ENCODE measurements at regions not wholly inside any gene's neighbourhood (a gene's known extent, or its start where the extent isn't known, plus 50 kb on each side); places are given as distances from the start of the nearest gene placed in this dataset.

DNA sequence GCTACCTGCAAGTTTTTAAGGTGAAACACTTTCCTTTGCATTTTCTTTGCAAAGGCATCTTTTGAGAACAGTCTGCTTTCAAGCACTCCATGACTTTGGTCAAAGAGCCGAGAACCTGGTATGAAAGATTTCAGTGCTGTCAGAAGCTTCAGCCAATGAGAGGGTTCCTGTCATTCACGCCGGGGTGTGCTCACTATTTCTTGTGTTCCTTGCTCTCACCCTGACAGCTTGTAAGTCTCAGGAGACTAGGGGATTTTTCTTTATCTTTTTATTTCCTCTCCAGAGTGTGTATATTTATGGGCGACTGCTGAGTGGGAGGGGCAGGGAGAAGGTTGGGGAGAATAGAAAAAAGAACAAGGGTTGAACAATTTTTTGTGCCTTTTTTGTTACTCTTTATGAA is 334.0 kb downstream of the PSAT1 start:
- TF ChIP-seq, protein P1, sequence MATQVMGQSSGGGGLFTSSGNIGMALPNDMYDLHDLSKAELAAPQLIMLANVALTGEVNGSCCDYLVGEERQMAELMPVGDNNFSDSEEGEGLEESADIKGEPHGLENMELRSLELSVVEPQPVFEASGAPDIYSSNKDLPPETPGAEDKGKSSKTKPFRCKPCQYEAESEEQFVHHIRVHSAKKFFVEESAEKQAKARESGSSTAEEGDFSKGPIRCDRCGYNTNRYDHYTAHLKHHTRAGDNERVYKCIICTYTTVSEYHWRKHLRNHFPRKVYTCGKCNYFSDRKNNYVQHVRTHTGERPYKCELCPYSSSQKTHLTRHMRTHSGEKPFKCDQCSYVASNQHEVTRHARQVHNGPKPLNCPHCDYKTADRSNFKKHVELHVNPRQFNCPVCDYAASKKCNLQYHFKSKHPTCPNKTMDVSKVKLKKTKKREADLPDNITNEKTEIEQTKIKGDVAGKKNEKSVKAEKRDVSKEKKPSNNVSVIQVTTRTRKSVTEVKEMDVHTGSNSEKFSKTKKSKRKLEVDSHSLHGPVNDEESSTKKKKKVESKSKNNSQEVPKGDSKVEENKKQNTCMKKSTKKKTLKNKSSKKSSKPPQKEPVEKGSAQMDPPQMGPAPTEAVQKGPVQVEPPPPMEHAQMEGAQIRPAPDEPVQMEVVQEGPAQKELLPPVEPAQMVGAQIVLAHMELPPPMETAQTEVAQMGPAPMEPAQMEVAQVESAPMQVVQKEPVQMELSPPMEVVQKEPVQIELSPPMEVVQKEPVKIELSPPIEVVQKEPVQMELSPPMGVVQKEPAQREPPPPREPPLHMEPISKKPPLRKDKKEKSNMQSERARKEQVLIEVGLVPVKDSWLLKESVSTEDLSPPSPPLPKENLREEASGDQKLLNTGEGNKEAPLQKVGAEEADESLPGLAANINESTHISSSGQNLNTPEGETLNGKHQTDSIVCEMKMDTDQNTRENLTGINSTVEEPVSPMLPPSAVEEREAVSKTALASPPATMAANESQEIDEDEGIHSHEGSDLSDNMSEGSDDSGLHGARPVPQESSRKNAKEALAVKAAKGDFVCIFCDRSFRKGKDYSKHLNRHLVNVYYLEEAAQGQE (IDR thresholded peaks at IDR 0.05): no peak
- no peak for TF ChIP-seq RFX5 (IDR thresholded peaks at IDR 0.05)
- TF ChIP-seq, protein P2, sequence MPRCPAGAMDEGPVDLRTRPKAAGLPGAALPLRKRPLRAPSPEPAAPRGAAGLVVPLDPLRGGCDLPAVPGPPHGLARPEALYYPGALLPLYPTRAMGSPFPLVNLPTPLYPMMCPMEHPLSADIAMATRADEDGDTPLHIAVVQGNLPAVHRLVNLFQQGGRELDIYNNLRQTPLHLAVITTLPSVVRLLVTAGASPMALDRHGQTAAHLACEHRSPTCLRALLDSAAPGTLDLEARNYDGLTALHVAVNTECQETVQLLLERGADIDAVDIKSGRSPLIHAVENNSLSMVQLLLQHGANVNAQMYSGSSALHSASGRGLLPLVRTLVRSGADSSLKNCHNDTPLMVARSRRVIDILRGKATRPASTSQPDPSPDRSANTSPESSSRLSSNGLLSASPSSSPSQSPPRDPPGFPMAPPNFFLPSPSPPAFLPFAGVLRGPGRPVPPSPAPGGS (IDR thresholded peaks at IDR 0.05): no peak
- TF ChIP-seq, protein P3, sequence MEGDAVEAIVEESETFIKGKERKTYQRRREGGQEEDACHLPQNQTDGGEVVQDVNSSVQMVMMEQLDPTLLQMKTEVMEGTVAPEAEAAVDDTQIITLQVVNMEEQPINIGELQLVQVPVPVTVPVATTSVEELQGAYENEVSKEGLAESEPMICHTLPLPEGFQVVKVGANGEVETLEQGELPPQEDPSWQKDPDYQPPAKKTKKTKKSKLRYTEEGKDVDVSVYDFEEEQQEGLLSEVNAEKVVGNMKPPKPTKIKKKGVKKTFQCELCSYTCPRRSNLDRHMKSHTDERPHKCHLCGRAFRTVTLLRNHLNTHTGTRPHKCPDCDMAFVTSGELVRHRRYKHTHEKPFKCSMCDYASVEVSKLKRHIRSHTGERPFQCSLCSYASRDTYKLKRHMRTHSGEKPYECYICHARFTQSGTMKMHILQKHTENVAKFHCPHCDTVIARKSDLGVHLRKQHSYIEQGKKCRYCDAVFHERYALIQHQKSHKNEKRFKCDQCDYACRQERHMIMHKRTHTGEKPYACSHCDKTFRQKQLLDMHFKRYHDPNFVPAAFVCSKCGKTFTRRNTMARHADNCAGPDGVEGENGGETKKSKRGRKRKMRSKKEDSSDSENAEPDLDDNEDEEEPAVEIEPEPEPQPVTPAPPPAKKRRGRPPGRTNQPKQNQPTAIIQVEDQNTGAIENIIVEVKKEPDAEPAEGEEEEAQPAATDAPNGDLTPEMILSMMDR (IDR thresholded peaks at IDR 0.05): no peak
- no peak for TF ChIP-seq MAZ (IDR thresholded peaks at IDR 0.05; ENCODE audit: borderline replicate concordance, low read depth, low read length)
- TF ChIP-seq POLR2AphosphoS2 (conservative IDR thresholded peaks at IDR 0.05; ENCODE audit: low read length): no peak
- TF ChIP-seq POLR2A (IDR thresholded peaks at IDR 0.05; ENCODE audit: low read length): no peak
- TF ChIP-seq EP300 (IDR thresholded peaks at IDR 0.05): no peak
- no peak for TF ChIP-seq EHMT2 (IDR thresholded peaks at IDR 0.05; ENCODE audit: low read depth)
